ENCODE measurements at regions not wholly inside any gene's neighbourhood (a gene's known extent, or its start where the extent isn't known, plus 50 kb on each side); places are given as distances from the start of the nearest gene placed in this dataset.
"Not testable (repeated sequence)": the region's sequence is repeated elsewhere in the genome, so short reads cannot be mapped to it uniquely, and the experiment has no call there.

DNA sequence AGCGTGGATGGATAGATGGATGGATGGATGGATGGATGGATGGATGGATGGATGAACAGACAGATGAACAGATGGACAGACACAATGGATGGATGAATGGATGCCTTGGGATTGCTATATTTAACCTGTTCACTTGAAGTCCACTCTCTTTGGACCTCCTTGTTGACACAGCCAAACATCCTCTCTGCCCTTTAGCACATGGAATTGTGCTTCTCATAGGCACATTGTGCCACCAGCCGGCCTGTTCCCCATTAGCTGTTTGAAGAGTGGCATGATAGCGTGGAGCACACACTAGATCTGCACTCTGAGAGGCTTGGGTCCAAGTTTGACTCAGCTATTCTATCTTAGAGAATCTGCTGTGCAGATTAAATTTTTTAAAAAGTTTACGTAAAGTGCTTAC is 56.9 kb upstream of the GSC start:
- TF ChIP-seq EZH2 (IDR thresholded peaks at IDR 0.05; ENCODE audit: borderline replicate concordance), result no peak
- TF ChIP-seq, protein P1, sequence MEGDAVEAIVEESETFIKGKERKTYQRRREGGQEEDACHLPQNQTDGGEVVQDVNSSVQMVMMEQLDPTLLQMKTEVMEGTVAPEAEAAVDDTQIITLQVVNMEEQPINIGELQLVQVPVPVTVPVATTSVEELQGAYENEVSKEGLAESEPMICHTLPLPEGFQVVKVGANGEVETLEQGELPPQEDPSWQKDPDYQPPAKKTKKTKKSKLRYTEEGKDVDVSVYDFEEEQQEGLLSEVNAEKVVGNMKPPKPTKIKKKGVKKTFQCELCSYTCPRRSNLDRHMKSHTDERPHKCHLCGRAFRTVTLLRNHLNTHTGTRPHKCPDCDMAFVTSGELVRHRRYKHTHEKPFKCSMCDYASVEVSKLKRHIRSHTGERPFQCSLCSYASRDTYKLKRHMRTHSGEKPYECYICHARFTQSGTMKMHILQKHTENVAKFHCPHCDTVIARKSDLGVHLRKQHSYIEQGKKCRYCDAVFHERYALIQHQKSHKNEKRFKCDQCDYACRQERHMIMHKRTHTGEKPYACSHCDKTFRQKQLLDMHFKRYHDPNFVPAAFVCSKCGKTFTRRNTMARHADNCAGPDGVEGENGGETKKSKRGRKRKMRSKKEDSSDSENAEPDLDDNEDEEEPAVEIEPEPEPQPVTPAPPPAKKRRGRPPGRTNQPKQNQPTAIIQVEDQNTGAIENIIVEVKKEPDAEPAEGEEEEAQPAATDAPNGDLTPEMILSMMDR (IDR thresholded peaks at IDR 0.05; ENCODE audit: poor library complexity), result no peak
- TF ChIP-seq EZH2phosphoT487 (IDR thresholded peaks at IDR 0.05; ENCODE audit: low read depth, severe bottlenecking, unreplicated experiment), result no peak
- Histone ChIP-seq H3K27me3 (no peaks in the 10 kb centered on the region), H3K4me3 (no peak overlapping the region), H3K79me2 (no peaks in the 10 kb centered on the region), H3K36me3 (replicated peaks; ENCODE audit: insufficient read depth, low read depth) (no peaks in the 10 kb centered on the region), H3K4me2 (no peak overlapping the region), H4K20me1 (ENCODE audit: insufficient read depth, poor library complexity, severe bottlenecking) (no peaks in the 10 kb centered on the region), H3K27ac (no peak overlapping the region), H3K9me3 (ENCODE audit: low read depth) (no peaks in the 10 kb centered on the region), H3K4me1 (ENCODE audit: insufficient read depth) (no peaks in the 10 kb centered on the region), H2AFZ (no peak overlapping the region), H3K9me2 (replicated peaks; ENCODE audit: insufficient read depth) (no peaks in the 10 kb centered on the region)
- WGBS (ENCODE audit: low lambda C conversion rate, missing lambda C conversion rate), result 85% methylated on average over 4 of the region's 4 CpGs
- no peak for DNase-seq (ENCODE audit: low spot score)

DNA sequence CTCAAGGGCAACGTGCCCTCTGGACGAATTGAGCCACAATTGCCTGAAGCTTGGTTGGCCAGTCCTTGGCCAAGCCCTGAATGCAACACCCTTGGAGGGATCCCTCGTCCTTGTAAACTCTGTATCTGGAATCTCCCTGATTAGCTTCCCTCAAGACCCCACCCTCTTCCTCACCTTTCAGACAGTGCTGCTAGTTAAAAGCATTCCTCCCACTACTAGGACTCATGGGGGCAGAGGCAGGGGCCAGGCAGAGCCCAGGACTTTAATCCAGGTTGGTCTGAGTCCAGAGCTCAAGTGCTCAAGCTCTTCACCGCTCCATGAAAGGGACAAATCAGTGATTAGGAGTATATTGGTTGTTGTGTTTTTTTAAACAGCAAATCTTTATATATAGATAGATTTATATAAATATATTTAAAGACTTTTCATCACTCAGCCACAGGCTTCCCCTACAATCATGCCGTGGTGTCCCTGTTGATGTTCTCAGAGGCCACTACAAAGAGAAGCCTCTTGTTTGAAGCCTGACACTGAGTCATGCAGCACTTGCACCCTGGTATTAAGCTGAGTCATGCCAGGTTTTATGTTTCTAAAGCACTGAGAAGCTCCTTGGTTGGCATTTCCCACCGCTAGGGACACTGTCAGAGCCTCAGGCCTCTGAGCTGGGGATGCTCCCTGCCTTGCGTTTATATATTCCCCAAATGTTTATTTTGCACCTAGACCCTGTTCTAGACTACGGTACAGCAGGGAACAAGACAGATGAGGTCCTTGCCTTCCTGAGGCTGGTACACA is 53.8 kb upstream of the GSC start:
- Histone ChIP-seq H3K27ac (no peak overlapping the region), H3K79me2 (no peaks in the 10 kb centered on the region), H3K36me3 (replicated peaks; ENCODE audit: insufficient read depth, low read depth) (no peaks in the 10 kb centered on the region), H3K4me1 (ENCODE audit: insufficient read depth) (no peaks in the 10 kb centered on the region), H3K9me2 (replicated peaks; ENCODE audit: insufficient read depth) (no peaks in the 10 kb centered on the region), H3K27me3 (no peaks in the 10 kb centered on the region), H2AFZ (no peak overlapping the region), H3K4me3 (no peak overlapping the region), H4K20me1 (ENCODE audit: insufficient read depth, poor library complexity, severe bottlenecking) (no peaks in the 10 kb centered on the region), H3K4me2 (no peak overlapping the region), H3K9me3 (ENCODE audit: low read depth) (no peaks in the 10 kb centered on the region)
- 62% methylated on average over 8 of the region's 8 CpGs for WGBS (ENCODE audit: low lambda C conversion rate, missing lambda C conversion rate)
- TF ChIP-seq EZH2phosphoT487 (IDR thresholded peaks at IDR 0.05; ENCODE audit: low read depth, severe bottlenecking, unreplicated experiment) (no peak), EZH2 (IDR thresholded peaks at IDR 0.05; ENCODE audit: borderline replicate concordance) (no peak)
- TF ChIP-seq, protein P1 (IDR thresholded peaks at IDR 0.05; ENCODE audit: poor library complexity), result no peak
- no peak for DNase-seq (ENCODE audit: low spot score)

DNA sequence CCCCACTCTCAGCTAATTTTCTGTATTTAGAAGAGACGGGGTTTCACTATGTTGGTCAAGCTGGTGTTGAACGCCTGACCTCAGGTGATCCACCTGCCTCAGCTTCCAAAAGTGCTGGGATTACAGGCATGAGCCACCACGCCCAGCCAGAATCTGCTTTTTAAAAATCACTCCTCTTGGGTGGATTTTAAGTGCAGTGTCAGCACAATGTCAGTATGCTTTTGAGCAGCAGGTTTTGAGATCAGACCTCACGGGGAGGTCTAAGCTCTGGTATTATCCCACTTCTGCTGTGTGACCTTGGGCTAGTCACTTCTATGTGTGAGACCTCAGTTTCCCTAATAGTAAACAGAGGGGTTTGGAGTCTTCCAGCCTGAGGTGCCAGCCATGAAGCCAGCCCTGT is 51.8 kb upstream of the GSC start:
- Histone ChIP-seq H3K4me2 (no peak overlapping the region), H4K20me1 (ENCODE audit: insufficient read depth, poor library complexity, severe bottlenecking) (no peaks in the 10 kb centered on the region), H3K9me3 (ENCODE audit: low read depth) (no peaks in the 10 kb centered on the region), H3K4me1 (ENCODE audit: insufficient read depth) (no peaks in the 10 kb centered on the region), H3K27ac (no peak overlapping the region), H3K27me3 (no peaks in the 10 kb centered on the region), H3K79me2 (no peaks in the 10 kb centered on the region), H2AFZ (no peak overlapping the region), H3K9me2 (replicated peaks; ENCODE audit: insufficient read depth) (no peaks in the 10 kb centered on the region), H3K4me3 (no peak overlapping the region), H3K36me3 (replicated peaks; ENCODE audit: insufficient read depth, low read depth) (no peaks in the 10 kb centered on the region)
- whole genome bisulfite sequencing (ENCODE audit: low lambda C conversion rate, missing lambda C conversion rate), result 94% methylated on average over 4 of the region's 4 CpGs
- TF ChIP-seq, protein P1 (IDR thresholded peaks at IDR 0.05; ENCODE audit: poor library complexity), result no peak
- TF ChIP-seq EZH2 (IDR thresholded peaks at IDR 0.05; ENCODE audit: borderline replicate concordance) (no peak), EZH2phosphoT487 (IDR thresholded peaks at IDR 0.05; ENCODE audit: low read depth, severe bottlenecking, unreplicated experiment) (no peak)
- no peak for DNase-seq (ENCODE audit: low spot score)

DNA sequence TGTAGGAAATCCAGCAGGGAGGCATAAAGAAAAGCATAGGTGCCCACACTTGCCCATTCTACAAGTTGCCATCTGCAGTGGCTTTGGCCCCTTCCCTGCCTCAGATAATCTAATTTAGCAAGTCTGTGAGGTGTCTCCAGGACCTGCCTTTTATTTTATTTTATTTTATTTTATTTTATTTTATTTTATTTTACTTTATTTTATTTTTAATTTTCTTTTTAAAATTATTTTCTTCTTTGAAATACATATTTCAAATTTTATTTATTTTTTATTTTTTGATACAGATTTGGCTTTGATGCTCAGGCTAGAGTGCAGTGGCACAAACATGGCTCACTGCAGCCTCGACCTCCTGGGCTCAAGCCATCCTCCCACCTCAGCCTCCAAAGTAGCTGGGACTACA is 51.0 kb upstream of the GSC start:
- H3K9me3 ChIP-seq (ENCODE audit: low read depth); DNase-seq (ENCODE audit: low spot score); H3K4me3 ChIP-seq; H3K9me2 ChIP-seq (replicated peaks; ENCODE audit: insufficient read depth); H3K4me2 ChIP-seq; H3K4me1 ChIP-seq (ENCODE audit: insufficient read depth); H4K20me1 ChIP-seq (ENCODE audit: insufficient read depth, poor library complexity, severe bottlenecking); H3K36me3 ChIP-seq (replicated peaks; ENCODE audit: insufficient read depth, low read depth); H3K27ac ChIP-seq; H3K79me2 ChIP-seq; H3K27me3 ChIP-seq; H2AFZ ChIP-seq: not testable (repeated sequence)
- 94% methylated on average over 1 of the region's 1 CpG for WGBS (ENCODE audit: low lambda C conversion rate, missing lambda C conversion rate)
